Fibroblast of lung (primary cell): ENCODE measurements at regions not wholly inside any gene's neighbourhood (a gene's known extent, or its start where the extent isn't known, plus 50 kb on each side); places are given as distances from the start of the nearest gene placed in this dataset.

Source experiments
- DNase-seq, 2 donors: peaks; one replicate each; pipeline versions ENCODE4 v3.0.0 to v3.0.0-alpha.2; 2010; ENCODE audit warnings: low read depth in 2 of 2
- H2AFZ ChIP-seq: 2 replicates; pipeline ENCODE4 v1.5.1; 2012; ENCODE audit warnings: low read length, control low read depth, inconsistent platforms
- H3K27ac ChIP-seq: 2 replicates; pipeline ENCODE4 v1.5.1; 2011; ENCODE audit warnings: low read length, control low read depth; ENCODE audit not compliant: insufficient read depth
- H3K27me3 ChIP-seq: 2 replicates; pipeline ENCODE4 v1.5.1; 2011; ENCODE audit warnings: mild to moderate bottlenecking, low read length; ENCODE audit not compliant: control insufficient read depth, insufficient read depth
- H3K36me3 ChIP-seq: 2 replicates; pipeline ENCODE4 v1.5.1; 2011; ENCODE audit warnings: low read length; ENCODE audit not compliant: control insufficient read depth, insufficient read depth
- H3K4me1 ChIP-seq: 2 replicates; pipeline ENCODE4 v1.5.1; 2011; ENCODE audit warnings: low read length; ENCODE audit not compliant: control insufficient read depth, insufficient read depth; ENCODE audit errors: extremely low read depth
- H3K4me2 ChIP-seq: 2 replicates; pipeline ENCODE4 v1.5.1; 2011; ENCODE audit warnings: low read length, control low read depth; ENCODE audit not compliant: insufficient read depth; ENCODE audit errors: extremely low read depth
- H3K4me3 ChIP-seq, 4 experiments: fragments of 200-600 bp in 1 of 4; sonication (generic) in 1 of 4; replicated peaks in 1 of 4; 2 replicates each; pipeline ENCODE4 v1.5.1; 2011 to 2016; ENCODE audit warnings: low read length in 4 of 4, low read depth in 3 of 4, mild to moderate bottlenecking in 3 of 4, control low read depth in 2 of 4, inconsistent platforms in 1 of 4, mixed read lengths in 1 of 4; ENCODE audit not compliant: insufficient read depth in 1 of 4; ENCODE audit errors: control extremely low read depth in 1 of 4
- H3K79me2 ChIP-seq: 2 replicates; pipeline ENCODE4 v1.5.1; 2012; ENCODE audit warnings: mild to moderate bottlenecking, low read length, inconsistent platforms; ENCODE audit not compliant: control insufficient read depth, insufficient read depth
- H3K9ac ChIP-seq: 2 replicates; pipeline ENCODE4 v1.5.1; 2011; ENCODE audit warnings: mild to moderate bottlenecking, low read length, control low read depth; ENCODE audit not compliant: insufficient read depth
- H3K9me3 ChIP-seq: 2 replicates; pipeline ENCODE4 v1.5.1; 2012; ENCODE audit warnings: low read depth, low read length; ENCODE audit not compliant: control insufficient read depth, insufficient read depth
- H4K20me1 ChIP-seq: 2 replicates; pipeline ENCODE4 v1.5.1; 2011; ENCODE audit warnings: low read length; ENCODE audit not compliant: control insufficient read depth, insufficient read depth; ENCODE audit errors: extremely low read depth
- CTCF ChIP-seq, 2 donors: IDR thresholded peaks in 1 of 2; conservative IDR thresholded peaks in 1 of 2; 1 replicate in 1 of 2; 2 replicates in 1 of 2; pipeline ENCODE4 v1.5.1; 2011 to 2012; ENCODE audit warnings: low read length in 2 of 2, control low read depth in 1 of 2, inconsistent platforms in 1 of 2, low read depth in 1 of 2, mild to moderate bottlenecking in 1 of 2
- EZH2 ChIP-seq: IDR thresholded peaks from 2 replicates; pipeline ENCODE4 v1.5.1; 2012; ENCODE audit warnings: low read length, control low read depth, mild to moderate bottlenecking; ENCODE audit errors: missing control alignments

- Histone ChIP-seq H3K4me1 (no peaks in the 10 kb centered on the region), H3K4me2 (no peak overlapping the region), H2AFZ (no peak overlapping the region), H3K27ac (no peak overlapping the region), H3K9me3 (no peaks in the 10 kb centered on the region), H3K27me3 (peaks cover 8% of the 10 kb centered on the region), H3K9ac (no peak overlapping the region), H3K4me3 (peak overlapping the region in 1 of 4 experiments; percentile 76), H4K20me1 (no peaks in the 10 kb centered on the region), H3K36me3 (no peaks in the 10 kb centered on the region), H3K79me2 (no peaks in the 10 kb centered on the region)
- TF ChIP-seq EZH2 (no peak), CTCF (conservative IDR thresholded peaks at IDR 0.05 in 1 of 2, IDR thresholded peaks at IDR 0.05 in 1 of 2; ENCODE audit: low read depth in 1 of 2, low read length in 2 of 2) (peak in 1 of 2 donors; percentile 44)
- DNase-seq, result peak; percentile 38 to 70
These were observed 2182.9 kb upstream of the TENM3 start for GRCh38 chr4:180060159-180060889.

GRCh38 chr4:180081072-180081471 lies 2162.1 kb upstream of the TENM3 start:
- TF ChIP-seq CTCF (conservative IDR thresholded peaks at IDR 0.05 in 1 of 2, IDR thresholded peaks at IDR 0.05 in 1 of 2; ENCODE audit: low read depth in 1 of 2, low read length in 2 of 2), result no peak
- no peak for TF ChIP-seq EZH2
- Histone ChIP-seq H3K27me3 (no peaks in the 10 kb centered on the region), H2AFZ (no peak overlapping the region), H3K9ac (no peak overlapping the region), H3K27ac (no peak overlapping the region), H3K4me1 (no peaks in the 10 kb centered on the region), H3K4me3 (no peak overlapping the region), H3K36me3 (no peaks in the 10 kb centered on the region), H4K20me1 (no peaks in the 10 kb centered on the region), H3K79me2 (no peaks in the 10 kb centered on the region), H3K4me2 (no peak overlapping the region), H3K9me3 (no peaks in the 10 kb centered on the region)
- no peak for DNase-seq

GRCh38 chr4:180084561-180084960 lies 2158.6 kb upstream of the TENM3 start:
- Histone ChIP-seq H2AFZ (no peak overlapping the region), H3K79me2 (no peaks in the 10 kb centered on the region), H3K9ac (no peak overlapping the region), H3K36me3 (no peaks in the 10 kb centered on the region), H3K27me3 (no peaks in the 10 kb centered on the region), H3K4me2 (no peak overlapping the region), H3K27ac (no peak overlapping the region), H4K20me1 (no peaks in the 10 kb centered on the region), H3K4me3 (no peak overlapping the region), H3K4me1 (no peaks in the 10 kb centered on the region), H3K9me3 (no peaks in the 10 kb centered on the region)
- peak; percentile 61 to 63 for DNase-seq
- no peak for TF ChIP-seq CTCF (conservative IDR thresholded peaks at IDR 0.05 in 1 of 2, IDR thresholded peaks at IDR 0.05 in 1 of 2; ENCODE audit: low read depth in 1 of 2, low read length in 2 of 2)
- TF ChIP-seq EZH2, result no peak
